ENCODE measurements at regions not wholly inside any gene's neighbourhood (a gene's known extent, or its start where the extent isn't known, plus 50 kb on each side); places are given as distances from the start of the nearest gene placed in this dataset.
"Not testable (repeated sequence)": the region's sequence is repeated elsewhere in the genome, so short reads cannot be mapped to it uniquely, and the experiment has no call there.

DNA sequence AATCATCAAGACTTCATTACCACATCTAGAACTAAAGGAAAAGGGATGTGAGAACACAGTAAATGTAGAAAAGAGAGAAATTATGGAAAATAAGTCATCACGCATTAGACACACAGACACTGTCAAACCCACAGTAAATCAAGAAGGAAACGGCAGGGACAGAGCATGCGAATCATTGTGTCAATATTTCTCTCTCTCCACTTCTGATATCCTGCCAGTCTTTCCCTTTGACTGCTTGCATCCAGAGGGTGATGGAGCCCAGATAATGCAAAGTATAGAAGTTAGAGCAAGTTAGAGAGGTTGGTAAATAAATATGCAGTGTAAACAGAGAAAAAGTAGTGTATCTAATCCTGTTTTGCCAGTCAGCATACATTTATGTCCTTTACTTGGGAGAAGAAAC is 706.8 kb upstream of the ANO3 start:
- DNase-seq, result no peak

- DNase-seq, result no peak
Measured at GRCh38 chr11:25628030-25628429, 703.9 kb upstream of the ANO3 start.

DNA sequence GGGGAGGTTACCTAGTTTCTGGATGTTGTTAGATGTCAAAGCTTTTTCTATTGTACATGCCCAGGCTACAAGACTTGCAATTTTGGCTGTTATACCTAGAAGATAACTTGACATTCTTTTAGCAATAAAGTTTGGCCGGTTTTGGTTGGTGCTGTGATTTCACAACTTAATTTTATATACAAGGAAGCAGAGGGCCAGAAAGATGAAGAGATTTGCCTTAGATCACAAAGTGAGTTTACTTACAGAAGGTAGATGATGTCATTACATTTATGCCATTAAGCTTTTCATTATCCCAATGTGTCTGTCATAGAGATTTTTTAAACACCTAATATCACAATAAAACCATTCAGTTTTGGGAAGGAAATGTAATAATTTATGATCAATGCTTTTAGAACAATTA is 698.7 kb upstream of the ANO3 start:
- DNase-seq, result no peak

GRCh38 chr11:25649220-25649619 is 682.7 kb upstream of the ANO3 start:
- not testable (repeated sequence) for DNase-seq

DNA sequence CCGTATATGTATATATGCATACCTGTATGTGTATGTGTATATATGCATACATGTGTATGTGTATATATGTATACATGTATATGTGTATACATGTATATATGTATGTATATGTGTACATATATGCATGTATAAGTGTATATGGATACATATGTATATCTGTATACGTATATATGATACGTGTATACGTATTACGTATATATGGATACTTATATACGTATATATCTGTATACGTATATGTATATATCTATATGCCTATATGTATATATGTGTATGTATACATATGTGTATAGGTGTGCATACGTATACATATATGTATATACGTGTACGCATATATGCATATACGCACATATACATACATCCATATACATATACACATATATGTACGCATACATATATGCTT is 681.6 kb upstream of the ANO3 start:
- DNase-seq, result no peak

GRCh38 chr11:25655636-25656035 is 676.3 kb upstream of the ANO3 start:
- DNase-seq, result no peak

DNA sequence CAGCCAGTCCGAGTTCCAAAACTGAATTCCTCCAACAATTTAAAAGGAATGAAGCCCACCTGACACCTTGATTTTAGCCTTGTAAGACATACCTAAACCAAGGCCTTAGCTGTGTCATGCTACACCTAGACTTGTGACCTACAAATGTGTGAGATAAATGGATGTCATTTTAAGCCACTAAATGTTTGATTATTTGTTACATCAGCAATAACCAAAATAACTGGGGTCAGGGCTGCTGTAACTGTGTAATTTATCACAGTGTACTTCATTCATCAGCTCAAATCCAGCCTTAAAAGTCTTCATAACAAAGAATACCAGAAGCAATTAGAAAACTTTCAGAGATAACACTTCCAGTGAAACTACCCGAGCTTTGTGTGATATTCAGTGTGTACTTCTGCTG is 673.0 kb upstream of the ANO3 start:
- no peak for DNase-seq

DNA sequence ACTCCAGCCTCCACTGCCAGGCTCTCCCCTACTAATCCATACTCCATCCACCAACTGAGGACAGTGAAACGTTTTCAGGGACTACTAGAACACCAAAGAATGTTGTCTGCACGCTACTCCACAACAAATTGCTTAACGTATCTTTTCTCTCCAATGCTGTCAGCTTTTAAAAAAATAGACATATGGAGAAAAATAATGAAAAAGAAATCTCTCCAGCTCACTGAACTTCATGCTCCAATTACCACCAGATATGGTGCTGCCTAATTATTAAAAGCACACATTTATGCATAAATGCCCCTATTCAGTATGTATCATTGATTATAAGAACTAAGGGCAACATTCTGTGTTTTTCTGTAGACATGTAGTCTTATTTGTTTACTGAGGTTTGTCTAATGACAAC is 672.2 kb upstream of the ANO3 start:
- DNase-seq, result no peak

DNA sequence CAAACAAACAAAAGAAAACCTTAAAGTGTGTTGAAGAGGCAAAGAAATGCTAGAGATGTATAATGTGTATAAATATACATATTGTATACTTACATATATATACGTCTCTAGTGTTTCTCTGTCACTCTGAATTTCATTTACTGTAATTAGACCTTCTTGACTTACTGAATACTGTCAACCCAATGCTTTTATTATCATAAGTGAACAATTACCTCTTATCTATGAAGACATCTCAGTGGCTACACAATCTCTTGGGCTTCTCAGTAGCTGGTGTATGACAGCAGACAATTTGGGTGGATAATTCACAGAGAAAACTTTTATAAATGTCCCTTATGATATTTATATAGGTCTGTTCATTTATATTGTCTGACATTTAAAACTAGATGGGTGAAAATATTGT is 664.1 kb upstream of the ANO3 start:
- DNase-seq, result no peak

- DNase-seq, result no peak
Measured at GRCh38 chr11:25691959-25692358, 640.0 kb upstream of the ANO3 start.

- DNase-seq, result no peak
Measured at GRCh38 chr11:25702417-25702816, 629.5 kb upstream of the ANO3 start.

DNA sequence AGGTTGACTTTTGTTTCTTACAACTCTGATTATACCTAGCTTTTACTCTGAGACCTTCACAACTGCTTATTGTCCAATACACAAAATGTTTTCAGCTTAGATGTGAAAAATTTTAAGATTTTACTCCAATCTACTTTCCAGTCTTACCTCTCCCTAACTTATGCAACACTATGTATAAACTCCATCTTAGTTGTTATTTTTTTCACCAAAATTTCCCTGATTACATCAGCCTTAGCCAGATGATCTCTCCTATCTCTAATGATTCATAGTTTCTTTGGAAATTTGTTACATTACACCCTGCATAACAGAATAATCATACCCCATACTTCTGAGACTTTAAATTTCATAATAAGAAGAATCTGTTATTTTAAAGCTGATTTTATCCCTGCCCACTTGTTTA is 621.0 kb upstream of the ANO3 start:
- DNase-seq, result no peak

- no peak for DNase-seq
Measured at GRCh38 chr11:25727944-25728343, 604.0 kb upstream of the ANO3 start.

- no peak for DNase-seq
Measured at GRCh38 chr11:25730230-25730629, 601.7 kb upstream of the ANO3 start.

DNA sequence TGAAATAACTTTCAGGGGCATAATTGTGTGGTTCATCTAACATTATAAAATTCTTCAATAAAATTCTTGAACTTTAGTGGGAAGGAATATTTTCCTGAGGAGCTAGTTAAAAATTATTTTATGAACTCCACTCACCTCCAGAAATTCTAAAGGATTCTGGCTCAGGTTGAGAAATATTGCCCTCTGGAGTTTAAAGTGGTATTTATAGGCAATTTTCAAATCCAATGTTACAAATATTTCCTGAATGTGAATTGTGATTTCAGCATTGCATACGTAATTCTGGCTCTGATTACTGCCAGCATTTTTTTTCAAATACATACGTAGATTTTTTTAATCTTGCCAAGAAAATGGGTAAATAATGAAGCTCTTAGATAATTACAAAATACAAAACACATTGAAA is 598.2 kb upstream of the ANO3 start:
- no peak for DNase-seq

- no peak for DNase-seq
Measured at GRCh38 chr11:25734591-25735211, 597.2 kb upstream of the ANO3 start.

- no peak for DNase-seq
Measured at GRCh38 chr11:25737071-25737675, 594.8 kb upstream of the ANO3 start.

GRCh38 chr11:25741886-25742285 is 590.0 kb upstream of the ANO3 start:
- DNase-seq, result no peak

DNA sequence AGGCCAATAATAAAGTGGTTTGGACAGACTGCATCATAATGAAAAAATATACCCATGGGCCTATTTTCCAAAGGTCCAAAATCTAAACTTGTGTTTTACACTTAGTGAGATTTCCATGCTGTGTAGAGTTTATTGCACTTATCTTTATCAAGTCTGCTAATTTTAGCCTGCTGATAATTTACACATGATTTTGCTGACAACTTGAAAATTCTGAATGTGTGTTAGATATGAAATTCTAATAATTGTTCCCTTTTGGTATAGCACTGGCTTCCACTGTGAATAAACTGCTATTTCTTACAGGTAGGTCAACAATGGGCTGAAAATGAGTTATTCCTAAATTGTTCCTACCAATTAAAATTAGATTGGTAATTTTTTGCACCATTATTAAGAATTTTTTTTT is 589.1 kb upstream of the ANO3 start:
- DNase-seq, result no peak

DNA sequence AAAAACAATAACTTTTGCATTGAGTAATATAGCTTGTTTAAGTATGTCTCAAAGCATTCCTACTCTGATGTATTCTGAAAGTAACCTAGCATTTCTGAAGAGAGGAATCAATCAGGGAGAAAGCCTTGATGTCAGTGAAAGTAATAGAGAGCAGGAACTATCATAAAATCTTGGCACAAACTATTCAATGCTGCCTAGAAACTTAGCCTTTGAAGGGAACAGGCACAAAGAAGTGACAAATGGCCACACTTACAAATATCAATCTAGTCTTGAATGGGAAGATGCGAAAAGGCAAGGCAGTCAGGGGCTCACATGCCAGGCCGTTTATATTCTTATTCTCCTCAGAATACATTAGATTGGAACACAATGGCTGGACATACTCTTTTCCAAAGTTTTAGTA is 576.5 kb upstream of the ANO3 start:
- DNase-seq, result no peak

- DNase-seq, result no peak
Measured at GRCh38 chr11:25755918-25756584, 575.9 kb upstream of the ANO3 start.

GRCh38 chr11:25758145-25758661 is 573.7 kb upstream of the ANO3 start:
- no peak for DNase-seq

DNA sequence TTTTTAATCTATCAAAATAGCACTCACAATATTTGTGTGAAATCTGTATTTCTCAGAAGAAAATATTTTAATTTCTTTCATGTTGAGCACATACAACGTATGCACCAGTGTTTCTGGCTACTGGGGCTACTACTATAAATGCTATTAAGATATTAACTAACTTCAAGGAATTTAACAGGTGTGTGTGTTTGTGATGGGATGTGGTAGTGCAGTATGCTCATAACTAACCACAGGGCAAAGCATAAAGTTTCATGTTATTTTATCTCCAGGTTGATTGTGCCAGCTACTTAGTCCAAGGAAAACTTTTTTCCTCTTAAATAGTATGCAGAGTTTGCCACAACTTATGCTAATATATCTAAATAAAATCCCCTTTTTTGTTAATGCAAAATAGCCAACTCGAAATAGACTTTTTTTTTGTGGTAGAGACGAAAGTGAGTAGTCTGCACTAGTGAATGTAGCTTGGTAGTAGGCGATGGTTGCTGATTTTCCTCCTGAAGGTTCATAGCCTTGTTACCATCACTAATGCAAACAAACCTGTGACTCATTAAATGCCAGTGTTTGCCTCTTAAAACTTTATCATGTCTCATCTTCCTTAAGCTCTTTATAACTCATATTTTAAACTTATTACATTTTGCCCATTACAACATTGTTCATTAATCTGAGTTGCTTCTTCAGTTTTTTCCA is 565.5 kb upstream of the ANO3 start:
- no peak for DNase-seq

DNA sequence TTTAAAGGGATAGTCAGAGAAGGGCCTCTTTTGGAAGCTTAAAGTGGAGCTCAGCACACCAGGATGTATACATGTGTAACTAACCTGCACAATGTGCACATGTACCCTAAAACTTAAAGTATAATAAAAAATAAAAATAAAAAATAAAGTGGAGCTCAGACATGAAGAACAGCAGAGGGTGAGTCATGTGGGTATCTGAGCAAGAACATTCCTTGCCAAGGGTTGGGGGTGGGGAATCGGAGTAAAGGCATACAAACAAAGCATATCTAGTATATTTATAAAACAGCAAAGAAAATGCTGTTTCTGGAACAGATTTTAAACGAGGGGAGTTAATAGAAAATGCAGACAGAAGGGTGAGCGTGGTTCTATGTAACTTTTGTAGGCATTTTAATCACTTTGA is 562.6 kb upstream of the ANO3 start:
- DNase-seq, result no peak

Data from suppressor macrophage (primary cell).